ENCODE measurements at regions not wholly inside any gene's neighbourhood (a gene's known extent, or its start where the extent isn't known, plus 50 kb on each side); places are given as distances from the start of the nearest gene placed in this dataset.

GRCh38 chr12:72729451-72730010 is 457.4 kb downstream of the TRHDE start:
- Histone ChIP-seq H3K4me3 (no peak overlapping the region), H3K27ac (ENCODE audit: low read depth) (no peak overlapping the region), H3K36me3 (ENCODE audit: insufficient read depth) (no peaks in the 10 kb centered on the region; the same call in 1 of the 2 replicates), H3F3A (replicated peaks; ENCODE audit: low read depth) (no peaks in the 10 kb centered on the region), H4K20me1 (replicated peaks; ENCODE audit: insufficient read depth) (no peaks in the 10 kb centered on the region), H3K9me2 (ENCODE audit: insufficient read depth) (no peaks in the 10 kb centered on the region; the same call in 1 of the 2 replicates), H3K4me2 (no peak overlapping the region), H2AFZ (no peak overlapping the region), H3K27me3 (ENCODE audit: insufficient read depth) (no peaks in the 10 kb centered on the region), H3K79me2 (replicated peaks; ENCODE audit: insufficient read depth) (no peaks in the 10 kb centered on the region), H3K4me1 (ENCODE audit: insufficient read depth) (no peaks in the 10 kb centered on the region)
- no peak for DNase-seq (ENCODE audit: low spot score)
- no peak overlapping the region for H3K4me3 Mint-ChIP-seq
- H3K4me1 Mint-ChIP-seq, result no peaks in the 10 kb centered on the region
- H3K9me3 Mint-ChIP-seq, result no peaks in the 10 kb centered on the region; the same call in 2 of the 3 replicates
- H3K27ac Mint-ChIP-seq, result no peak overlapping the region
- no peak for TF ChIP-seq CREB1 (CRISPR knock-in tag; IDR thresholded peaks at IDR 0.05; ENCODE audit: low read depth)
- no peak for TF ChIP-seq STAT1 (IDR thresholded peaks at IDR 0.05; ENCODE audit: unreplicated experiment)
- no peak for TF ChIP-seq ZNF331 (CRISPR knock-in tag; IDR thresholded peaks at IDR 0.05; ENCODE audit: low read depth)
- TF ChIP-seq POLR2AphosphoS5 (IDR thresholded peaks at IDR 0.05; ENCODE audit: low read depth), result no peak
- TF ChIP-seq, protein P1, sequence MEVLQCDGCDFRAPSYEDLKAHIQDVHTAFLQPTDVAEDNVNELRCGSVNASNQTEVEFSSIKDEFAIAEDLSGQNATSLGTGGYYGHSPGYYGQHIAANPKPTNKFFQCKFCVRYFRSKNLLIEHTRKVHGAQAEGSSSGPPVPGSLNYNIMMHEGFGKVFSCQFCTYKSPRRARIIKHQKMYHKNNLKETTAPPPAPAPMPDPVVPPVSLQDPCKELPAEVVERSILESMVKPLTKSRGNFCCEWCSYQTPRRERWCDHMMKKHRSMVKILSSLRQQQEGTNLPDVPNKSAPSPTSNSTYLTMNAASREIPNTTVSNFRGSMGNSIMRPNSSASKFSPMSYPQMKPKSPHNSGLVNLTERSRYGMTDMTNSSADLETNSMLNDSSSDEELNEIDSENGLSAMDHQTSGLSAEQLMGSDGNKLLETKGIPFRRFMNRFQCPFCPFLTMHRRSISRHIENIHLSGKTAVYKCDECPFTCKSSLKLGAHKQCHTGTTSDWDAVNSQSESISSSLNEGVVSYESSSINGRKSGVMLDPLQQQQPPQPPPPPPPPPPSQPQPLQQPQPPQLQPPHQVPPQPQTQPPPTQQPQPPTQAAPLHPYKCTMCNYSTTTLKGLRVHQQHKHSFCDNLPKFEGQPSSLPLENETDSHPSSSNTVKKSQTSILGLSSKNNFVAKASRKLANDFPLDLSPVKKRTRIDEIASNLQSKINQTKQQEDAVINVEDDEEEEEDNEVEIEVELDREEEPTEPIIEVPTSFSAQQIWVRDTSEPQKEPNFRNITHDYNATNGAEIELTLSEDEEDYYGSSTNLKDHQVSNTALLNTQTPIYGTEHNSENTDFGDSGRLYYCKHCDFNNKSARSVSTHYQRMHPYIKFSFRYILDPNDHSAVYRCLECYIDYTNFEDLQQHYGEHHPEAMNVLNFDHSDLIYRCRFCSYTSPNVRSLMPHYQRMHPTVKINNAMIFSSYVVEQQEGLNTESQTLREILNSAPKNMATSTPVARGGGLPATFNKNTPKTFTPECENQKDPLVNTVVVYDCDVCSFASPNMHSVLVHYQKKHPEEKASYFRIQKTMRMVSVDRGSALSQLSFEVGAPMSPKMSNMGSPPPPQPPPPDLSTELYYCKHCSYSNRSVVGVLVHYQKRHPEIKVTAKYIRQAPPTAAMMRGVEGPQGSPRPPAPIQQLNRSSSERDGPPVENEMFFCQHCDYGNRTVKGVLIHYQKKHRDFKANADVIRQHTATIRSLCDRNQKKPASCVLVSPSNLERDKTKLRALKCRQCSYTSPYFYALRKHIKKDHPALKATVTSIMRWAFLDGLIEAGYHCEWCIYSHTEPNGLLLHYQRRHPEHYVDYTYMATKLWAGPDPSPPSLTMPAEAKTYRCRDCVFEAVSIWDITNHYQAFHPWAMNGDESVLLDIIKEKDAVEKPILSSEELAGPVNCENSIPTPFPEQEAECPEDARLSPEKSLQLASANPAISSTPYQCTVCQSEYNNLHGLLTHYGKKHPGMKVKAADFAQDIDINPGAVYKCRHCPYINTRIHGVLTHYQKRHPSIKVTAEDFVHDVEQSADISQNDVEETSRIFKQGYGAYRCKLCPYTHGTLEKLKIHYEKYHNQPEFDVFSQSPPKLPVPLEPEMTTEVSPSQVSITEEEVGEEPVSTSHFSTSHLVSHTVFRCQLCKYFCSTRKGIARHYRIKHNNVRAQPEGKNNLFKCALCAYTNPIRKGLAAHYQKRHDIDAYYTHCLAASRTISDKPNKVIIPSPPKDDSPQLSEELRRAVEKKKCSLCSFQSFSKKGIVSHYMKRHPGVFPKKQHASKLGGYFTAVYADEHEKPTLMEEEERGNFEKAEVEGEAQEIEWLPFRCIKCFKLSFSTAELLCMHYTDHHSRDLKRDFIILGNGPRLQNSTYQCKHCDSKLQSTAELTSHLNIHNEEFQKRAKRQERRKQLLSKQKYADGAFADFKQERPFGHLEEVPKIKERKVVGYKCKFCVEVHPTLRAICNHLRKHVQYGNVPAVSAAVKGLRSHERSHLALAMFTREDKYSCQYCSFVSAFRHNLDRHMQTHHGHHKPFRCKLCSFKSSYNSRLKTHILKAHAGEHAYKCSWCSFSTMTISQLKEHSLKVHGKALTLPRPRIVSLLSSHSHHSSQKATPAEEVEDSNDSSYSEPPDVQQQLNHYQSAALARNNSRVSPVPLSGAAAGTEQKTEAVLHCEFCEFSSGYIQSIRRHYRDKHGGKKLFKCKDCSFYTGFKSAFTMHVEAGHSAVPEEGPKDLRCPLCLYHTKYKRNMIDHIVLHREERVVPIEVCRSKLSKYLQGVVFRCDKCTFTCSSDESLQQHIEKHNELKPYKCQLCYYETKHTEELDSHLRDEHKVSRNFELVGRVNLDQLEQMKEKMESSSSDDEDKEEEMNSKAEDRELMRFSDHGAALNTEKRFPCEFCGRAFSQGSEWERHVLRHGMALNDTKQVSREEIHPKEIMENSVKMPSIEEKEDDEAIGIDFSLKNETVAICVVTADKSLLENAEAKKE (CRISPR knock-in tag; IDR thresholded peaks at IDR 0.05), result no peak
- no peak for TF ChIP-seq NANOG (IDR thresholded peaks at IDR 0.05; ENCODE audit: borderline replicate concordance)
- TF ChIP-seq, protein P2, sequence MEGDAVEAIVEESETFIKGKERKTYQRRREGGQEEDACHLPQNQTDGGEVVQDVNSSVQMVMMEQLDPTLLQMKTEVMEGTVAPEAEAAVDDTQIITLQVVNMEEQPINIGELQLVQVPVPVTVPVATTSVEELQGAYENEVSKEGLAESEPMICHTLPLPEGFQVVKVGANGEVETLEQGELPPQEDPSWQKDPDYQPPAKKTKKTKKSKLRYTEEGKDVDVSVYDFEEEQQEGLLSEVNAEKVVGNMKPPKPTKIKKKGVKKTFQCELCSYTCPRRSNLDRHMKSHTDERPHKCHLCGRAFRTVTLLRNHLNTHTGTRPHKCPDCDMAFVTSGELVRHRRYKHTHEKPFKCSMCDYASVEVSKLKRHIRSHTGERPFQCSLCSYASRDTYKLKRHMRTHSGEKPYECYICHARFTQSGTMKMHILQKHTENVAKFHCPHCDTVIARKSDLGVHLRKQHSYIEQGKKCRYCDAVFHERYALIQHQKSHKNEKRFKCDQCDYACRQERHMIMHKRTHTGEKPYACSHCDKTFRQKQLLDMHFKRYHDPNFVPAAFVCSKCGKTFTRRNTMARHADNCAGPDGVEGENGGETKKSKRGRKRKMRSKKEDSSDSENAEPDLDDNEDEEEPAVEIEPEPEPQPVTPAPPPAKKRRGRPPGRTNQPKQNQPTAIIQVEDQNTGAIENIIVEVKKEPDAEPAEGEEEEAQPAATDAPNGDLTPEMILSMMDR (conservative IDR thresholded peaks at IDR 0.05; ENCODE audit: low read depth in 2 of 2), result no peak
- TF ChIP-seq REST (IDR thresholded peaks at IDR 0.05; ENCODE audit: unreplicated experiment), result no peak
- TF ChIP-seq ETS1 (IDR thresholded peaks at IDR 0.05), result no peak
- no peak for TF ChIP-seq EZH2phosphoT487 (IDR thresholded peaks at IDR 0.05; ENCODE audit: unreplicated experiment)
- no peaks in the 10 kb centered on the region for H3K36me3 Mint-ChIP-seq (ENCODE audit: low read depth)
- no peak for ATAC-seq
- H3K27me3 Mint-ChIP-seq (ENCODE audit: insufficient read depth, low read depth, poor library complexity), result no peaks in the 10 kb centered on the region

Measured in GM23338 (cell line).